ENCODE measurements at regions not wholly inside any gene's neighbourhood (a gene's known extent, or its start where the extent isn't known, plus 50 kb on each side); places are given as distances from the start of the nearest gene placed in this dataset.

- H3K4me1 ChIP-seq (ENCODE audit: insufficient read depth, low read length, poor library complexity, severe bottlenecking), result no peaks in the 10 kb centered on the region
- H3K27ac ChIP-seq (ENCODE audit: low read depth, low read length, poor library complexity, severe bottlenecking), result no peak overlapping the region
- no peaks in the 10 kb centered on the region for H3K9me2 ChIP-seq (ENCODE audit: insufficient read depth, low read length)
- no peak overlapping the region for H2AFZ ChIP-seq (ENCODE audit: low read length)
- no peak for DNase-seq (ENCODE audit: low spot score)
- no peak overlapping the region for H3K4me2 ChIP-seq (ENCODE audit: low read length)
- intact Hi-C loops (cut with micrococcal nuclease; ENCODE audit: unreplicated experiment), result no loop called here
- BruUV-seq (replicated peaks), result no TSS peak
- ChIA-PET CTCF (ENCODE audit: unreplicated experiment) (no interaction called here), POLR2A (interaction anchor here (0.6 to 0.9 kb wide), 2 partner anchors 25 to 61 kb away, joined by 3 to 5 read pairs; no protein-coding TSS in a partner anchor)
- TF ChIP-seq CTCF (conservative IDR thresholded peaks at IDR 0.05; ENCODE audit: low read length) (no peak), EZH2phosphoT487 (IDR thresholded peaks at IDR 0.05; ENCODE audit: borderline replicate concordance, low read depth, low read length) (no peak)
- H3K79me2 ChIP-seq (ENCODE audit: insufficient read depth, low read depth, low read length), result no peaks in the 10 kb centered on the region
- no peaks in the 10 kb centered on the region for H3K36me3 ChIP-seq (ENCODE audit: insufficient read depth, low read length)
- H3K9me3 ChIP-seq (ENCODE audit: low read length), result no peaks in the 10 kb centered on the region
- no peaks in the 10 kb centered on the region for H4K20me1 ChIP-seq (ENCODE audit: insufficient read depth, low read length)
- no peak overlapping the region for H3K4me3 ChIP-seq (ENCODE audit: low read depth, low read length, poor library complexity, severe bottlenecking)
These were observed 231.3 kb upstream of the PITX2 start for GRCh38 chr4:110854021-110854678.

GRCh38 chr4:110860125-110860524 lies 237.2 kb upstream of the PITX2 start:
- intact Hi-C loops (cut with micrococcal nuclease; ENCODE audit: unreplicated experiment), result no loop called here

More at GRCh38 chr4:110860125-110860524, 237.2 kb upstream of the PITX2 start:
- Histone ChIP-seq H3K27ac (ENCODE audit: low read depth, low read length, poor library complexity, severe bottlenecking) (no peak overlapping the region), H3K9me2 (ENCODE audit: insufficient read depth, low read length) (no peaks in the 10 kb centered on the region), H4K20me1 (ENCODE audit: insufficient read depth, low read length) (no peaks in the 10 kb centered on the region), H2AFZ (ENCODE audit: low read length) (no peak overlapping the region), H3K79me2 (ENCODE audit: insufficient read depth, low read depth, low read length) (no peaks in the 10 kb centered on the region), H3K4me1 (ENCODE audit: insufficient read depth, low read length, poor library complexity, severe bottlenecking) (no peaks in the 10 kb centered on the region), H3K4me3 (ENCODE audit: low read depth, low read length, poor library complexity, severe bottlenecking) (no peak overlapping the region), H3K36me3 (ENCODE audit: insufficient read depth, low read length) (no peaks in the 10 kb centered on the region), H3K4me2 (ENCODE audit: low read length) (no peak overlapping the region), H3K9me3 (ENCODE audit: low read length) (no peaks in the 10 kb centered on the region)
- no peak for DNase-seq (ENCODE audit: low spot score)
- ChIA-PET POLR2A (interaction anchor here (0.6 to 1.1 kb wide), 3 partner anchors 8 to 1110 kb away, joined by 3 to 4 read pairs (median 3); no protein-coding TSS in a partner anchor), CTCF (ENCODE audit: unreplicated experiment) (no interaction called here)
- BruUV-seq (replicated peaks), result no TSS peak
- TF ChIP-seq EZH2phosphoT487 (IDR thresholded peaks at IDR 0.05; ENCODE audit: borderline replicate concordance, low read depth, low read length) (no peak), CTCF (conservative IDR thresholded peaks at IDR 0.05; ENCODE audit: low read length) (no peak)

All from OCI-LY7 (cell line).